ENCODE measurements at regions not wholly inside any gene's neighbourhood (a gene's known extent, or its start where the extent isn't known, plus 50 kb on each side); places are given as distances from the start of the nearest gene placed in this dataset.

- Histone ChIP-seq H3K4me3 (ENCODE audit: low read length) (no peak overlapping the region), H3K4me1 (ENCODE audit: control insufficient read depth, low read length) (no peaks in the 10 kb centered on the region), H3K9me3 (ENCODE audit: control insufficient read depth, insufficient read depth, low read length) (no peaks in the 10 kb centered on the region), H3K79me2 (ENCODE audit: control insufficient read depth, low read length) (no peaks in the 10 kb centered on the region), H3K27me3 (ENCODE audit: control insufficient read depth, low read length) (no peaks in the 10 kb centered on the region), H3K36me3 (ENCODE audit: control insufficient read depth, low read length) (no peaks in the 10 kb centered on the region), H3K27ac (ENCODE audit: low read depth, low read length) (no peak overlapping the region), H3F3A (ENCODE audit: control insufficient read depth, insufficient read depth) (no peaks in the 10 kb centered on the region), H4K20me1 (ENCODE audit: control insufficient read depth, insufficient read depth, low read depth, low read length) (no peaks in the 10 kb centered on the region), H3K9me2 (replicated peaks; ENCODE audit: control insufficient read depth, low read length) (no peaks in the 10 kb centered on the region), H3K4me2 (ENCODE audit: low read length) (no peak overlapping the region)
- no peak for TF ChIP-seq EZH2phosphoT487 (IDR thresholded peaks at IDR 0.05; ENCODE audit: borderline replicate concordance, low read length)
- TF ChIP-seq, protein P1, sequence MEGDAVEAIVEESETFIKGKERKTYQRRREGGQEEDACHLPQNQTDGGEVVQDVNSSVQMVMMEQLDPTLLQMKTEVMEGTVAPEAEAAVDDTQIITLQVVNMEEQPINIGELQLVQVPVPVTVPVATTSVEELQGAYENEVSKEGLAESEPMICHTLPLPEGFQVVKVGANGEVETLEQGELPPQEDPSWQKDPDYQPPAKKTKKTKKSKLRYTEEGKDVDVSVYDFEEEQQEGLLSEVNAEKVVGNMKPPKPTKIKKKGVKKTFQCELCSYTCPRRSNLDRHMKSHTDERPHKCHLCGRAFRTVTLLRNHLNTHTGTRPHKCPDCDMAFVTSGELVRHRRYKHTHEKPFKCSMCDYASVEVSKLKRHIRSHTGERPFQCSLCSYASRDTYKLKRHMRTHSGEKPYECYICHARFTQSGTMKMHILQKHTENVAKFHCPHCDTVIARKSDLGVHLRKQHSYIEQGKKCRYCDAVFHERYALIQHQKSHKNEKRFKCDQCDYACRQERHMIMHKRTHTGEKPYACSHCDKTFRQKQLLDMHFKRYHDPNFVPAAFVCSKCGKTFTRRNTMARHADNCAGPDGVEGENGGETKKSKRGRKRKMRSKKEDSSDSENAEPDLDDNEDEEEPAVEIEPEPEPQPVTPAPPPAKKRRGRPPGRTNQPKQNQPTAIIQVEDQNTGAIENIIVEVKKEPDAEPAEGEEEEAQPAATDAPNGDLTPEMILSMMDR (IDR thresholded peaks at IDR 0.05; ENCODE audit: low read depth, low read length, poor library complexity, severe bottlenecking), result no peak
These were observed 593.3 kb upstream of the ARRDC3 start for GRCh38 chr5:91976451-91976850.

GRCh38 chr5:91963166-91963565 is 580.0 kb upstream of the ARRDC3 start:
- TF ChIP-seq, protein P1 (IDR thresholded peaks at IDR 0.05; ENCODE audit: low read depth, low read length, poor library complexity, severe bottlenecking), result no peak
- no peak for TF ChIP-seq EZH2phosphoT487 (IDR thresholded peaks at IDR 0.05; ENCODE audit: borderline replicate concordance, low read length)
- Histone ChIP-seq H3K4me1 (ENCODE audit: control insufficient read depth, low read length) (no peaks in the 10 kb centered on the region), H3K9me3 (ENCODE audit: control insufficient read depth, insufficient read depth, low read length) (no peaks in the 10 kb centered on the region), H3K36me3 (ENCODE audit: control insufficient read depth, low read length) (no peaks in the 10 kb centered on the region), H3K4me3 (ENCODE audit: low read length) (no peak overlapping the region), H3K79me2 (ENCODE audit: control insufficient read depth, low read length) (no peaks in the 10 kb centered on the region), H3K27me3 (ENCODE audit: control insufficient read depth, low read length) (no peaks in the 10 kb centered on the region), H3K27ac (ENCODE audit: low read depth, low read length) (no peak overlapping the region), H3K9me2 (replicated peaks; ENCODE audit: control insufficient read depth, low read length) (no peaks in the 10 kb centered on the region), H4K20me1 (ENCODE audit: control insufficient read depth, insufficient read depth, low read depth, low read length) (no peaks in the 10 kb centered on the region), H3F3A (ENCODE audit: control insufficient read depth, insufficient read depth) (no peaks in the 10 kb centered on the region), H3K4me2 (ENCODE audit: low read length) (no peak overlapping the region)

DNA sequence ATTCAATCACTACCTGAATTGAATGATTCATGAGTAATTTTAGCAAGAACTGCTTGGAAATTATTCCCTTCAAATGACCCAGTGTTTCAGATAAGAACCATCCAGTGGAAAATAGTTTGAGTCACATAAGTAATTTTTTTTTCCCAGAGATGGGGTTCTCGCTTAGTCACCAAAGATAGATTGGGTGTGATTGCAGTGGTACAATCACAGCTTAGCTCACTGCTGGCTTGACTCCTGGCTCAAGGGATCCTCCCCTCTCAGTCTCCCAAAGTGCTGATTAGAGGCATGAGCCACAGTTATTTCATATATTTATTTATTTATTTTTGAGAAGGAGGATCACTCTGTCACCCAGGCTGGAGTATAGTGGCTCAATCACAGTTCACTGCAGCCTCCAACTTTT is 574.5 kb upstream of the ARRDC3 start:
- no peak overlapping the region for H3K4me3 ChIP-seq (ENCODE audit: low read length)
- H3K9me2 ChIP-seq (replicated peaks; ENCODE audit: control insufficient read depth, low read length), result no peaks in the 10 kb centered on the region
- H3K27me3 ChIP-seq (ENCODE audit: control insufficient read depth, low read length), result no peaks in the 10 kb centered on the region
- TF ChIP-seq EZH2phosphoT487 (IDR thresholded peaks at IDR 0.05; ENCODE audit: borderline replicate concordance, low read length), result no peak
- TF ChIP-seq, protein P1 (IDR thresholded peaks at IDR 0.05; ENCODE audit: low read depth, low read length, poor library complexity, severe bottlenecking), result no peak
- H3K36me3 ChIP-seq (ENCODE audit: control insufficient read depth, low read length), result no peaks in the 10 kb centered on the region
- H3F3A ChIP-seq (ENCODE audit: control insufficient read depth, insufficient read depth), result no peaks in the 10 kb centered on the region
- H3K9me3 ChIP-seq (ENCODE audit: control insufficient read depth, insufficient read depth, low read length), result no peaks in the 10 kb centered on the region
- H3K79me2 ChIP-seq (ENCODE audit: control insufficient read depth, low read length), result no peaks in the 10 kb centered on the region
- no peak overlapping the region for H3K4me2 ChIP-seq (ENCODE audit: low read length)
- no peak overlapping the region for H3K27ac ChIP-seq (ENCODE audit: low read depth, low read length)
- H4K20me1 ChIP-seq (ENCODE audit: control insufficient read depth, insufficient read depth, low read depth, low read length), result no peaks in the 10 kb centered on the region
- no peaks in the 10 kb centered on the region for H3K4me1 ChIP-seq (ENCODE audit: control insufficient read depth, low read length)

DNA sequence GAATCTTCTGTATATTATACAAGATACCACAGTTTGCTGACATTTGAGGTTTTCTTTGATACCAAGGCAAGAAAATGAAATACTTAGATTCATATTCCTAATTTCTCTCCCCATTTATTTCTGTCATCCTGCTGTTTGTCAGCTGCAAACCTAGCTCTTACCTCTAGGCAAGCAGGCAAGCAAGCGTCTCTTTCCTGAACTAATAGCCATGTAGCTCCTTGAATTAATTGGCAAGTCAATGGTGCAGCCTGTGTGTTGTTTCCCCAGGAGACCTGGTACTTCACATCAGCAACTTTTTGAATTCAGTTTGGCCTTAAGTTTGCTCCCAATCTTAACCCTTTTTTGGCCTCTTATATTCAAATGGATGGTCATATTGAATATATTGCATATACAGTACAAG is 573.6 kb upstream of the ARRDC3 start:
- TF ChIP-seq, protein P1 (IDR thresholded peaks at IDR 0.05; ENCODE audit: low read depth, low read length, poor library complexity, severe bottlenecking), result no peak
- no peak for TF ChIP-seq EZH2phosphoT487 (IDR thresholded peaks at IDR 0.05; ENCODE audit: borderline replicate concordance, low read length)
- Histone ChIP-seq H3K27ac (ENCODE audit: low read depth, low read length) (no peak overlapping the region), H3K9me2 (replicated peaks; ENCODE audit: control insufficient read depth, low read length) (no peaks in the 10 kb centered on the region), H3K4me1 (ENCODE audit: control insufficient read depth, low read length) (no peaks in the 10 kb centered on the region), H3K79me2 (ENCODE audit: control insufficient read depth, low read length) (no peaks in the 10 kb centered on the region), H3K4me2 (ENCODE audit: low read length) (no peak overlapping the region), H3K9me3 (ENCODE audit: control insufficient read depth, insufficient read depth, low read length) (no peaks in the 10 kb centered on the region), H3F3A (ENCODE audit: control insufficient read depth, insufficient read depth) (no peaks in the 10 kb centered on the region), H3K4me3 (ENCODE audit: low read length) (no peak overlapping the region), H4K20me1 (ENCODE audit: control insufficient read depth, insufficient read depth, low read depth, low read length) (no peaks in the 10 kb centered on the region), H3K36me3 (ENCODE audit: control insufficient read depth, low read length) (no peaks in the 10 kb centered on the region), H3K27me3 (ENCODE audit: control insufficient read depth, low read length) (no peaks in the 10 kb centered on the region)

Measured in DOHH2 (cell line).